H9 (cell line): ENCODE measurements at regions not wholly inside any gene's neighbourhood (a gene's known extent, or its start where the extent isn't known, plus 50 kb on each side); places are given as distances from the start of the nearest gene placed in this dataset.

Source experiments
- DNase-seq: peaks from one replicate; pipeline ENCODE4 v3.0.0-alpha.2; 2017
- H2AFZ ChIP-seq: one replicate; pipeline ENCODE4 v1.6.1; 2013; ENCODE audit warnings: mild to moderate bottlenecking, low read length, control low read depth, moderate library complexity
- H2AK5ac ChIP-seq: 2 replicates; pipeline ENCODE4 v1.6.1; 2013; ENCODE audit warnings: low read length, control low read depth, mixed read lengths; ENCODE audit not compliant: insufficient read length
- H2BK120ac ChIP-seq: one replicate; pipeline ENCODE4 v1.6.1; 2013; ENCODE audit warnings: low read depth, mild to moderate bottlenecking, low read length, control low read depth, inconsistent platforms; ENCODE audit not compliant: poor library complexity, severe bottlenecking
- H2BK12ac ChIP-seq: 2 replicates; pipeline ENCODE4 v1.6.1; 2013; ENCODE audit warnings: low read length, control low read depth, mixed read lengths, low read depth; ENCODE audit not compliant: insufficient read length
- H2BK15ac ChIP-seq: 2 replicates; pipeline ENCODE4 v1.6.1; 2013; ENCODE audit warnings: low read depth, low read length, control low read depth
- H2BK20ac ChIP-seq: one replicate; pipeline ENCODE4 v1.6.1; 2013; ENCODE audit warnings: low read depth, mild to moderate bottlenecking, low read length, control low read depth, inconsistent platforms; ENCODE audit not compliant: poor library complexity, severe bottlenecking
- H2BK5ac ChIP-seq: 2 replicates; pipeline ENCODE4 v1.6.1; 2013; ENCODE audit warnings: low read length, control low read depth, mixed read lengths; ENCODE audit not compliant: insufficient read length
- H3K14ac ChIP-seq: 2 replicates; pipeline ENCODE4 v1.6.1; 2013; ENCODE audit warnings: low read length, control low read depth; ENCODE audit not compliant: insufficient read depth
- H3K18ac ChIP-seq: 2 replicates; pipeline ENCODE4 v1.6.1; 2013; ENCODE audit warnings: low read depth, mild to moderate bottlenecking, mixed read lengths, low read length, control low read depth; ENCODE audit not compliant: insufficient read length
- H3K23ac ChIP-seq: 2 replicates; pipeline ENCODE4 v1.6.1; 2013; ENCODE audit warnings: low read length, control low read depth, mixed read lengths, low read depth; ENCODE audit not compliant: insufficient read length
- H3K23me2 ChIP-seq: 2 replicates; pipeline ENCODE4 v1.6.1; 2013; ENCODE audit warnings: low read depth, mild to moderate bottlenecking, mixed read lengths, low read length, control low read depth; ENCODE audit not compliant: insufficient read length, poor library complexity, severe bottlenecking
- H3K27ac ChIP-seq: 2 replicates; pipeline ENCODE4 v1.5.1; 2013; ENCODE audit warnings: low read length, control low read depth, mixed read lengths, low read depth; ENCODE audit not compliant: insufficient read length
- H3K27me3 ChIP-seq: 2 replicates; pipeline ENCODE4 v1.6.1; 2013; ENCODE audit warnings: low read length, control low read depth, inconsistent platforms; ENCODE audit not compliant: insufficient read depth
- H3K4ac ChIP-seq: 2 replicates; pipeline ENCODE4 v1.6.1; 2013; ENCODE audit warnings: low read depth, mild to moderate bottlenecking, control low read depth, inconsistent platforms, low read length, moderate library complexity
- H3K4me1 ChIP-seq: 2 replicates; pipeline ENCODE4 v1.6.1; 2013; ENCODE audit warnings: low read length, control low read depth, inconsistent platforms; ENCODE audit not compliant: insufficient read depth
- H3K4me2 ChIP-seq: 2 replicates; pipeline ENCODE4 v1.6.1; 2013; ENCODE audit warnings: low read length, control low read depth, mixed read lengths; ENCODE audit not compliant: insufficient read length, insufficient read depth
- H3K56ac ChIP-seq: 2 replicates; pipeline ENCODE4 v1.6.1; 2013; ENCODE audit warnings: low read depth, mild to moderate bottlenecking, mixed read lengths, low read length, control low read depth; ENCODE audit not compliant: insufficient read length
- H3K79me1 ChIP-seq: 2 replicates; pipeline ENCODE4 v1.6.1; 2013; ENCODE audit warnings: low read depth, mild to moderate bottlenecking, moderate library complexity, low read length, control low read depth, inconsistent platforms; ENCODE audit not compliant: insufficient read depth, poor library complexity, severe bottlenecking
- H3K79me2 ChIP-seq: 2 replicates; pipeline ENCODE4 v1.6.1; 2013; ENCODE audit warnings: low read length, control low read depth, inconsistent platforms; ENCODE audit not compliant: insufficient read depth
- H3K9ac ChIP-seq: 2 replicates; pipeline ENCODE4 v1.6.1; 2013; ENCODE audit warnings: low read length, control low read depth, mixed read lengths; ENCODE audit not compliant: insufficient read length; ENCODE audit errors: extremely low read depth
- H3K9me3 ChIP-seq: one replicate; pipeline ENCODE4 v1.6.1; 2013; ENCODE audit warnings: low read depth, low read length, inconsistent platforms; ENCODE audit not compliant: control insufficient read depth
- H3T11ph ChIP-seq: one replicate; pipeline ENCODE4 v1.6.1; 2013; ENCODE audit warnings: mild to moderate bottlenecking, low read length, control low read depth, inconsistent platforms
- H4K20me1 ChIP-seq: one replicate; pipeline ENCODE4 v1.6.1; 2013; ENCODE audit not compliant: control insufficient read depth, insufficient read length, insufficient read depth
- H4K5ac ChIP-seq: 2 replicates; pipeline ENCODE4 v1.6.1; 2013; ENCODE audit warnings: low read depth, mild to moderate bottlenecking, mixed read lengths, low read length, control low read depth; ENCODE audit not compliant: insufficient read length
- H4K8ac ChIP-seq: replicated peaks from 2 replicates; pipeline ENCODE4 v1.6.1; 2013; ENCODE audit warnings: low read length, control low read depth, mixed read lengths, low read depth; ENCODE audit not compliant: insufficient read length
- H4K91ac ChIP-seq: 2 replicates; pipeline ENCODE4 v1.6.1; 2013; ENCODE audit warnings: low read depth, mild to moderate bottlenecking, moderate library complexity, mixed read lengths, low read length, control low read depth; ENCODE audit not compliant: insufficient read length
- H3K27ac Mint-ChIP-seq, 3 experiments: 2 replicates in 2 of 3; 3 replicates in 1 of 3; pipeline ENCODE4 v1.8.0; 2020 to 2021; ENCODE audit warnings: mixed read lengths in 3 of 3, mild to moderate bottlenecking in 1 of 3, moderate library complexity in 1 of 3
- H3K27me3 Mint-ChIP-seq: 2 replicates; pipeline ENCODE4 v1.8.0; 2021; ENCODE audit warnings: low read depth, mild to moderate bottlenecking, moderate library complexity, mixed read lengths
- H3K36me3 Mint-ChIP-seq, 3 experiments: 2 replicates in 2 of 3; 3 replicates in 1 of 3; pipeline ENCODE4 v1.8.0; 2020 to 2021; ENCODE audit warnings: low read depth in 3 of 3, mixed read lengths in 3 of 3; ENCODE audit not compliant: insufficient read depth in 1 of 3
- H3K4me1 Mint-ChIP-seq, 2 experiments: 2 replicates each; pipeline ENCODE4 v1.8.0; 2020; ENCODE audit warnings: mixed read lengths in 2 of 2
- H3K4me3 Mint-ChIP-seq, 2 experiments: 2 replicates in 1 of 2; 3 replicates in 1 of 2; pipeline ENCODE4 v1.8.0; 2020 to 2021; ENCODE audit warnings: mild to moderate bottlenecking in 2 of 2, mixed read lengths in 2 of 2, moderate library complexity in 1 of 2
- H3K9me3 Mint-ChIP-seq, 2 experiments: 2 replicates in 1 of 2; 3 replicates in 1 of 2; pipeline ENCODE4 v1.8.0; 2020; ENCODE audit warnings: mild to moderate bottlenecking in 2 of 2, mixed read lengths in 2 of 2, moderate library complexity in 1 of 2
- CTCF ChIP-seq: fragments of 200-600 bp; sonication (generic); conservative IDR thresholded peaks from 3 replicates; pipeline ENCODE4 v1.8.0; 2021; ENCODE audit warnings: antibody characterized with exemption, mild to moderate bottlenecking
- WGBS: extraction: QIAGEN DNeasy Blood & Tissue Kit; methylation state at CpG from one replicate; pipeline ENCODE4 v1.1.7; 2013; ENCODE audit warnings: missing lambda C conversion rate, low lambda C conversion rate, mixed read lengths; ENCODE audit not compliant: insufficient read length; ENCODE audit errors: extremely low coverage; 5-methylcytosine and 5-hydroxymethylcytosine counted together

- WGBS, result no CpG with 5 or more reads among the region's 13 CpGs
- H2BK120ac ChIP-seq, result no peak overlapping the region
- no peak overlapping the region for H4K8ac ChIP-seq
- H3K4me1 ChIP-seq, result no peaks in the 10 kb centered on the region; the same call in 1 of the 2 replicates
- H2BK15ac ChIP-seq, result no peak overlapping the region
- Mint-ChIP-seq H3K27ac (no peak overlapping the region; a peak in 1 of 7 replicates), H3K4me3 (no peak overlapping the region), H3K27me3 (no peaks in the 10 kb centered on the region; the same call in 1 of the 2 replicates), H3K36me3 (no peaks in the 10 kb centered on the region), H3K9me3 (no peaks in the 10 kb centered on the region; a peak in 2 of 5 replicates), H3K4me1 (peaks cover 11 to 15% of the 10 kb centered on the region in 2 experiments)
- no peak for DNase-seq
- TF ChIP-seq CTCF, result no peak
- H4K20me1 ChIP-seq, result peaks cover 2% of the 10 kb centered on the region
- no peaks in the 10 kb centered on the region for H3K79me2 ChIP-seq
- no peak overlapping the region for H3K18ac ChIP-seq
- H2AK5ac ChIP-seq, result no peak overlapping the region
- H3T11ph ChIP-seq, result no peak overlapping the region
- no peaks in the 10 kb centered on the region for H3K27me3 ChIP-seq
- no peak overlapping the region for H2BK12ac ChIP-seq
- no peak overlapping the region for H3K56ac ChIP-seq
- H2BK5ac ChIP-seq, result no peak overlapping the region
- no peak overlapping the region for H3K9ac ChIP-seq
- H3K79me1 ChIP-seq, result no peaks in the 10 kb centered on the region
- H3K27ac ChIP-seq, result no peak overlapping the region
- H3K9me3 ChIP-seq, result peaks cover 4% of the 10 kb centered on the region
- H3K4me2 ChIP-seq, result no peak overlapping the region
- H3K23me2 ChIP-seq, result peaks cover 4% of the 10 kb centered on the region
- no peak overlapping the region for H2AFZ ChIP-seq
- no peak overlapping the region for H4K5ac ChIP-seq
- no peak overlapping the region; the same call in 1 of the 2 replicates for H3K14ac ChIP-seq
- no peak overlapping the region for H3K4ac ChIP-seq
- H4K91ac ChIP-seq, result no peak overlapping the region
- no peak overlapping the region for H2BK20ac ChIP-seq
- H3K23ac ChIP-seq, result no peak overlapping the region
Measured at GRCh38 chr5:2335733-2336515, 415.6 kb downstream of the IRX2 start.
